ENCODE measurements at regions not wholly inside any gene's neighbourhood (a gene's known extent, or its start where the extent isn't known, plus 50 kb on each side); places are given as distances from the start of the nearest gene placed in this dataset.

- no peak for DNase-seq (ENCODE audit: low read depth in 2 of 2)
These were observed 181.1 kb downstream of the MYCN start for GRCh38 chr2:16121231-16121985.

GRCh38 chr2:16120591-16121180, 180.3 kb downstream of the MYCN start:
- DNase-seq (ENCODE audit: low read depth in 2 of 2), result no peak

DNA sequence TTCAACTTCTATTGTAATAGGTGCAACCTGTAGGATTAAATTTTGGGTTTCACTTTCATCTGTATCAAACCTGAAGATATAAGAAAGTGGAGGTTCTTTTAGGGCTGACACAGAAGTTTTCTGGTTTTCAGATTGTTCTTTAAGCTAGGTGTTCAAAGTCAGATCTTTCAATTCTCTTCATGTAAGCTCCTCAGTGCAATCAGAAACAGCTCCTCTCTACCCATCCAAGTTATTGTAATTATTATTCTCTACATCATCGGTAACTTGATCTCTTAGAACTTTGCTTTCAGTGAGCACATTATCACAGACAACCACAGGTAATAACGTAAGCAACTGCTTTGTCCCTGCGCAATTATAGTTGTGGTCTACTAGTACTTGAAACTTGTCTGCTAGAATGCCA, 179.4 kb downstream of the MYCN start:
- DNase-seq (ENCODE audit: low read depth in 2 of 2), result no peak

- DNase-seq (ENCODE audit: low read depth in 2 of 2), result no peak
These were observed 178.6 kb downstream of the MYCN start for GRCh38 chr2:16118611-16119590.

DNA sequence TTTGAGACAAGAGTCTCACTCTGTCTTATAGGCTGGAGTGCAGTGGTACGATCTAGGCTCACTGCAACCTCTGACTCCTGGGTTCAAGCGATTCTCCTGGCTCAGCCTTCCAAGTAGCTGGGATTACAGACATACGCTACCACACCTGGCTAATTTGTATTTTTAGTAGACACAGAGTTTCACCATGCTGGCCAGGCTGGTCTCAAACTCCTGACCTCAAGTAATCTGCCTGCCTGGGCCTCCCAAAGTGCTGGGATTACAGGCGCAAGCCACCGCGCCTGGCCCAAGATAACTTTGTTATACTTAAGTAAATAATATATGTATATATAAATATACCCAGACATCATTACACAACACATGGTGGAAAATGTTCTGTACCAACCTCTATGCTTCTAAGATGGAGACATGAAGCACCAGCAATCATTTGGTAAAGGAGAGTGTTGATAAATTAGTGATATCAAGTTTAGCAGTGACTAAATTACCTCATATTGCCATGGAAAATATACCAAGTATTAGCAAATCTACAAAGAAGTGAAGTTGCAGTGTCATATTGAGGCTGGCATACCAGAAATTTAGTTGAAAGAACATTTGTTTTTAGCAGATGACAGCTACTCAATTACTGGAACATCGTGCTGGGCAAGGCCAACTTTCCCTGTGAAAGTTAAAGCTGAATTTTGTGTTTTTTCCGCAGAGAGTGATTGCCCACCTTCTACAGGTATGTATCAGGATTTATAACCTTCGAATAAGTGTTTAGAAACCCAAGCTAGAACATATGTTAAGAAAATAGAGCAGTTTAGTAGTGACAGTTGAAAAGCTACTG, 177.7 kb downstream of the MYCN start:
- no peak for DNase-seq (ENCODE audit: low read depth in 2 of 2)

DNA sequence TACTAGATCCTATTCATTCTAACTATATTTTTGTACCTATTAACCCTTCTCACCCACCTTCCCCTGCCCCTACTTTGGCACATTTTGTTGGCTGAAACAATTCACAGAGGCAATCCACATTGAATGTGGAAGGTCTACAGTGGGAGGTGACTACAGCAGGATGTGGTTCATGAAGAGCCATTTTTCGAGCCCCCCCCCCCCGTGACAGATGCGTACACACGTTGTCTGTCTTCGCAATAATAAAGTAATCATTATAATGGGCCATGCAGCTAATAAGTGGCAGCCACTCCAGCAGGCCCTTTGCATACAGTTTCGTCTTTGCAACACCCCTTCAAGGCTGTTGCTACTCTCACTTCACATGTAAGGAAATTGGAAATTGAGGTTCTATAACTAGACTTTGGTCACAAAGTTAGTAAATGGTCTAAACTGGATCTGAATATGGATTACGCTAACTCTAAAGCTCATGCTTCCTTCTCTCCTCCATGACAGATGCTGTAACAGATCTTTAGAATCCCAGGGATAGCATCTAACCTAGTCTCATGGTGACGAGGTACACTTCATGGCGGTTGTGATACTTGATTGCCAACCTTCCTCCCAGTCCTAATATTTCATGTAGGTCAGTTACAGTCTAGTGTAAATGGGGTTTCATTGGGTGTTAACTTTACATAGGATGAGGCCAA, 176.8 kb downstream of the MYCN start:
- DNase-seq (ENCODE audit: low read depth in 2 of 2), result no peak

DNA sequence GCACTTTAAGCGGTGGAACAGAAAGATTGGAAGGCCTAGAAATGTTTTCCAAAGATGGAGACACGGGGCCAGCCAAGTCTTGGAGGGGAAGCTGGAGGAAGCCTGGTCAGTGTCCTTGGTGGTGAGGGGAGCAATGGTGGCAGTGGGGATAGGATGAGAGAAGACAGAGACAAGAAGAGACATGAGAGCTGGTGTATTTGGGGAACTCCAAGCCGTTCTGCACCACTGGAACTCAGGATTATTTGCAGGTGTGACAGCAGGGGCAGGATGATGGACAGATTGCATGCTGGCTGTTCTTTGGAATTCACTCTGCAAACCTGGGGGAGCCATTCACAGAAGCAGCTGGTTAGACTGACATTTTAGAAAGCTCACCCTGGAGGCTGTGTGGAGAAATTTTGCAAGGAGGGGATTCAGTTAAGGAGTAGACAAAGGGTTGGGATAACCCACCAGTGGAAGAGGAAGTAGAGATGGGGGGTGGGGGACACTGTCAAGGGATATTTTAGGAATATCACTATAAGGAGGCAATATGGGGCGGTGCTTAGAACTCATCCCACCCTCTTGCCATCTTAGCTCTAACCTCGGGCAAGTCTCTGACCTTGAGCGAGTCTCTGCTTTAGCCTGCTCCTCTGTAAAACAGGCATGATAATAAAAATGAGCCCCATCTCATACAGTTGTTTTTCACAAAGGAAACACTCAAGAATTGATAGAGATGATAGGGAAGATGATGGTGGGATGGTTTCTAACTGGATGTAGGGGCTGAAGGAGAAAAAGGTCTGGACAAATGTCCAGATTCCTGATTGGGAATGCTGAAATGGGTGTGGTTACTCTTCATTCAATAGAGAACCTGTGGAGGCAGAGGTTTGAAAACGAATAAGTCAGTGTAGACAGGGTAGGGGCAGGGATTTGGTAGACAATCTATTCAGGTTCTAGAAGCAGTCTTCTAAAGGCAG, 175.8 kb downstream of the MYCN start:
- DNase-seq (ENCODE audit: low read depth in 2 of 2), result no peak

- no peak for DNase-seq (ENCODE audit: low read depth in 2 of 2)
These were observed 174.9 kb downstream of the MYCN start for GRCh38 chr2:16115291-16115690.

DNA sequence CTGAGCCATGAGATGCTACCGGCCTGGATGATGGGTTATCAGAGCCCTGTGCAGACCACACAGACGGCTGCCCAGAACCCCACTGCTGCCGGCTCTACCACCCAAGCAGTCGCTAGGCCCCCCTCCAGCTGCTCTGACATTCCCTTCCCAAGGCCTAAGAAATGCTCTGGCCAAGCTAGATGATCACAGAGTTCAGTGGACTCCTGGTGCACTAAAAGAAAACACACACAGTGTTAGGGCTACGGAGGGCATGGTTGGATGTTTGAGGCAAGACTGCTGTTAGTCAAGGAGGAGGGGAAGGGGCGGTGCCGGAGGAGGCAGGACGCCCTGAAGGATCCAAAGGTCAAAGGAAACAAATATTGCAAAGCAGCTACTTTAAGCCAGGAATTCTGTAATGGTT, 174.5 kb downstream of the MYCN start:
- DNase-seq (ENCODE audit: low read depth in 2 of 2), result no peak

DNA sequence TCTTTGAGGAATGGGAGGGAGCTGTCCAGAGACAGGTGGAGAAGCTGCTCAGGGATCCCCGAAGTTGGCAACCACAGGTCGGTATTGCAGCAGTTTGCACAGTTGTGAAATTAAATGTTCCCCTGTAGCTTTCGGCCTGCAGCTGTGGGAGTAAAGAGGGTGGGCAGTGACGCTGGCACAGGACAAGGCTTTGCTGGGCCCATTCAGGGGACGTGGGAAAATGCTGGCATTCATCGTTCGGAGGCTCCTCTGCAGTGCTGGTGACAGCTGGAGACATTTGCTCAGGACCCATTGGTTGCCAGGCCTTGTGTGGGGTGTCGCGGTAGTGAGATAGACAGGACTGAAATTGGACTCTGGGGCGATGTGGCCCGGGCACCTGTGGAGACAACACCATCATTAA, 173.7 kb downstream of the MYCN start:
- no peak for DNase-seq (ENCODE audit: low read depth in 2 of 2)

DNA sequence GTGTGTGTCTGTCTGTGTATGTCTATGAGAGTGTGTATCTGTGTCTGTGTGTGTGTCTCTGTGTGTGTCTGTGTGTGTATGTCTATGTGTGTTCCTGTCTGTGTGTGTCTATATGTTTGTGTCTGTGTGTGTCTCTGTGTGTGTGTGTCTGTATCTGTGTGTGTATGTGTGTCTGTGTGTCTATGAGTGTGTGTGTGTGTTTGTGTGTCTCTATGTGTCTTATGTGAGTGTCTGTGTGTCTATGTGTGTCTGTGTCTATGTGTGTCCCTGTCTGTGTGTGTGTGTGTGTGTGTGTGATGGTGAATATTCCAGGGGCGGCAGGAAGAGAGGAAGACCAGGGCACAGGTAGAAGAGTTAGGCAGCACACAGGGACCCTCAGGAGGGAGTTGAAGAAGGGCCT, 173.2 kb downstream of the MYCN start:
- DNase-seq (ENCODE audit: low read depth in 2 of 2), result no peak

DNA sequence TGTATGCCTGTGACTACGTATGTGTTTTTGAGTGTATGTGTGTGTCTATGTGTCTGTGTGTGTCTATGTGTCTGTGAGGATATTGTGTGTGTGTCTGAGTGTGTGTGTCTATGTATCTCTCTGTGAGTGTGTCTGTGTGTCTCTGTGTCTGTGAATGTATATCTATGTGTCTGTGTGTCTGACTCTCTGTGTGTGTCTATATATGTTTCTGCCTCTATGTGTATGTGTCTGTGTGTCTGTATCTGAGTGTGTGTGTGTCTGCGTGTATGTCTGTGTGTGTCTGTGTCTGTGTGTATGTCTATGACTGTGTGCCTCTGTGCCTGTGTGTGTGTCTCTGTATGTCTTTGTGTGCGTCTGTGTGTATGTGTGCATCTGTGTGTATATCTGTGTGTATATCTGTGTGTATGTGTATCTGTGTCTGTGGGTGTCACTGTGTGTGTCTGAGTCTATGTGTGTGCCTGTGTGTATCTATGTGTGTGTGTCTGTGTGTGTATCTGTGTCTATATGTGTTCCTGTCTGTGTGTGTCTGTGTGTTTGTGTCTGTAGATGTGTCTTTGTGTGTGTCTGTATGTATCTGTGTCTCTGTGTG, 172.7 kb downstream of the MYCN start:
- DNase-seq (ENCODE audit: low read depth in 2 of 2), result no peak

- DNase-seq (ENCODE audit: low read depth in 2 of 2), result no peak
These were observed 172.1 kb downstream of the MYCN start for GRCh38 chr2:16112251-16112971.

- no peak for DNase-seq (ENCODE audit: low read depth in 2 of 2)
These were observed 171.5 kb downstream of the MYCN start for GRCh38 chr2:16111838-16112210.

GRCh38 chr2:16109821-16110310, 169.5 kb downstream of the MYCN start:
- no peak for DNase-seq (ENCODE audit: low read depth in 2 of 2)

DNA sequence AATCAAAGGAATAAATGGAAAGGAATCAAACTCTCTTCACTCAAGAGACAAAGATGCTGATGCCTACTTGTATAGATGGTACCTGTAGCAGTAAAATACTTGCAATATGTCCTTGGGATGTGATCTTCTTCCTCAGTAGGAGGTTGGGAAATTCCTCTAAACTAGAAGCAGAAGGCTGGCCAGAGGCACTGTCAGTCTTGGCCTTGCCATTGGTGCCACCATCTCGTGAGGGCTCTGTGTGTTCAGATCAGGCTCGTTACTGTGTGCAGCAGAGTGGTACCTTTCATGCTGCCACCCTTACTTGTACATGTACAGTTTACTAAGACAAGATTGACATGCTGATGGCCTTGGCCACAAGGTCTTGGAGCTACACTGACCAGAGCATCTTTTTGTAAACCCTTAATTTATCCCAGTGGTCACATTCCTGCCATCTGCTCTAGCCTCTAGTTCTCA, 169.0 kb downstream of the MYCN start:
- DNase-seq (ENCODE audit: low read depth in 2 of 2), result no peak

- no peak for DNase-seq (ENCODE audit: low read depth in 2 of 2)
These were observed 166.9 kb downstream of the MYCN start for GRCh38 chr2:16107246-16107645.

GRCh38 chr2:16106619-16107018, 166.3 kb downstream of the MYCN start:
- DNase-seq (ENCODE audit: low read depth in 2 of 2), result no peak
